ENCODE measurements at regions not wholly inside any gene's neighbourhood (a gene's known extent, or its start where the extent isn't known, plus 50 kb on each side); places are given as distances from the start of the nearest gene placed in this dataset.

DNA sequence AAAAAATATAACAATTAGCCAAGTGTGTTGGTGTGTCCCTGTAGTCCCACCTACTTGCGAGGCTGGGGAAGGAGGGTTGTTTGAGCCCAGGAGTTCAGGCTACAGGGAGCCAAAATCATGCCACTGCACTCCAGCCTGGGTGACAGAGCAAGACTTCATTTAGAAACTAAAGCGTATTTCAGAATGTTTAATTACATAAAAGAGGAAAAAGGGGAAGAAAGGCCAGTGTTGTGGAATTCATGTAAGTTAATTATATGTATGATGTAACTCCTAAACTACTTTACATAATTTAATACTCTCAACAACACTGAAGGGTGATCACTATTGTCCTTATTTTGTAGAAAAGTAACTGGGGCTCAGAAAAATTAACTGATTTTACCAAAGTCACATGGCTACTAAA is 67.2 kb upstream of the HOPX start:
- no peaks in the 10 kb centered on the region for H3K9me3 ChIP-seq
- TF ChIP-seq POLR2AphosphoS5 (IDR thresholded peaks at IDR 0.05) (no peak), EP300 (IDR thresholded peaks at IDR 0.05) (no peak), POLR2A (IDR thresholded peaks at IDR 0.05; ENCODE audit: low read depth) (no peak)
- TF ChIP-seq, protein P1, sequence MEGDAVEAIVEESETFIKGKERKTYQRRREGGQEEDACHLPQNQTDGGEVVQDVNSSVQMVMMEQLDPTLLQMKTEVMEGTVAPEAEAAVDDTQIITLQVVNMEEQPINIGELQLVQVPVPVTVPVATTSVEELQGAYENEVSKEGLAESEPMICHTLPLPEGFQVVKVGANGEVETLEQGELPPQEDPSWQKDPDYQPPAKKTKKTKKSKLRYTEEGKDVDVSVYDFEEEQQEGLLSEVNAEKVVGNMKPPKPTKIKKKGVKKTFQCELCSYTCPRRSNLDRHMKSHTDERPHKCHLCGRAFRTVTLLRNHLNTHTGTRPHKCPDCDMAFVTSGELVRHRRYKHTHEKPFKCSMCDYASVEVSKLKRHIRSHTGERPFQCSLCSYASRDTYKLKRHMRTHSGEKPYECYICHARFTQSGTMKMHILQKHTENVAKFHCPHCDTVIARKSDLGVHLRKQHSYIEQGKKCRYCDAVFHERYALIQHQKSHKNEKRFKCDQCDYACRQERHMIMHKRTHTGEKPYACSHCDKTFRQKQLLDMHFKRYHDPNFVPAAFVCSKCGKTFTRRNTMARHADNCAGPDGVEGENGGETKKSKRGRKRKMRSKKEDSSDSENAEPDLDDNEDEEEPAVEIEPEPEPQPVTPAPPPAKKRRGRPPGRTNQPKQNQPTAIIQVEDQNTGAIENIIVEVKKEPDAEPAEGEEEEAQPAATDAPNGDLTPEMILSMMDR (IDR thresholded peaks at IDR 0.05) = no peak
- no peak overlapping the region for H3K27ac ChIP-seq (replicated peaks in 1 of 4)
- no peak overlapping the region for H3K4me3 ChIP-seq
- 82% methylated on average over 2 of the region's 2 CpGs for WGBS
- no peaks in the 10 kb centered on the region for H3K27me3 ChIP-seq
- DNase-seq (ENCODE audit: extremely low spot score) = no peak
- no peaks in the 10 kb centered on the region for H3K4me1 ChIP-seq
- H3K36me3 ChIP-seq = no peaks in the 10 kb centered on the region
- intact Hi-C loops (cut with DNase I) = no loop called here

DNA sequence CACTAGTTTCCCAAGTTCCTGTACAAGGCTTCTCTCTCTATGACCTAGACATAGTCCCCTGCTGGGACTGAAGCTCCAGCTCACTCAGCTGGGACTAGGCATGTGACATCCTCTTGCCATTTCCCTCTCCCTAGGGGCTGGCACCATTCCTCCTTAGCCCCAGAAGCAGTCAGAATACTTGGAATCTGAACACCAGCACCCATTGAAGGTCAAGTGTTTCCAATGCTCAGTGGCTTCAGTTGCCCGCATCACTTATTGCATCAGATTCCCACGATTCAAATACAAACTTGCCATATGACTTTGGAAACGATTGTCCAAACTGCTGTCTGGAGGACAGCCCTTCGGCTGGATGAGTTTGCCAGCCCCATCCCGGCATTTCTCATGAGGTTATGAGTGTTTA is 65.5 kb upstream of the HOPX start:
- no peak for DNase-seq (ENCODE audit: extremely low spot score)
- Histone ChIP-seq H3K4me3 (no peak overlapping the region), H3K36me3 (no peaks in the 10 kb centered on the region), H3K4me1 (no peaks in the 10 kb centered on the region), H3K27ac (replicated peaks in 1 of 4) (no peak overlapping the region), H3K9me3 (no peaks in the 10 kb centered on the region), H3K27me3 (no peaks in the 10 kb centered on the region)
- TF ChIP-seq POLR2AphosphoS5 (IDR thresholded peaks at IDR 0.05) (no peak), POLR2A (IDR thresholded peaks at IDR 0.05; ENCODE audit: low read depth) (no peak), EP300 (IDR thresholded peaks at IDR 0.05) (no peak)
- TF ChIP-seq, protein P1 (IDR thresholded peaks at IDR 0.05) = no peak
- 83% methylated on average over 3 of the region's 5 CpGs for WGBS
- intact Hi-C loops (cut with DNase I) = no loop called here

DNA sequence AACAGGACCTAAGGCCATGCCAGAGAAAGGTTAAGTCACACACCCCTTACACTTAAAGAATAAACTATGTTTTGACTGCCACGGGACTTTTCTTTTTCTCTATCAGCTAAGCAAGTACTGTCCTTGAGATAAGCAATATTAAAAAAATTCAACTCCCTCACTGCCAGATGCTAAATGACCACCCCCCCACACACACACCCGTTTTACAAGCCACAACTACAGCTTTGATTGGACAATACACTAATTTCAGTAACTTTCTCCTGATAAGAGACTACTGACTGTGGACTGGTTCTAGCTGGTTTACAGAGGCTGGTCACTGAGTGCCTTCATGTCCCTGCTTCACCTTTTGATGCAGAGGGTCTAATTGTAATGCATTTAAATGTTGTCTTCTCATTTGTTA is 63.9 kb upstream of the HOPX start:
- 72% methylated on average over 2 of the region's 2 CpGs for WGBS
- H3K9me3 ChIP-seq = no peaks in the 10 kb centered on the region
- H3K4me1 ChIP-seq = no peaks in the 10 kb centered on the region

DNA sequence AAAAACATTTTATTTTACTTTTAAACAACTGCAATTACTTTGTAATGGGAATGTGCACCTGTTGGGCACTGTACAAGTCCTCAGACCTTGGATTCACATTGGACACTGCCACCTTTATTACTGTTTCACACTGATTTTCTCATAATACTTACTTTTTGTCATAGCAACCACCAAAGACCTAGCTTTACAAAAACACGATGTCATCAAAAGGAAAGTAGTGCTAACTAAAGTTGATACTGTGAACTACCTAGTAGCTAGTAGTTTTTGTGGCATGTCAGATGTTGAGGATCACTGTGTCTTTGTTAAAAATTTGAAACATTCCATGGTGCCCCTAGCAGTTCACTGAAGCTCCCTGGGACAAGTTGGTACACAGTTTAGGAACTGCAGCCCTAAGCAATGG is 62.9 kb upstream of the HOPX start:
- H3K4me1 ChIP-seq = no peaks in the 10 kb centered on the region
- no peak overlapping the region for H3K4me3 ChIP-seq
- 85% methylated on average over 1 of the region's 1 CpG for WGBS
- H3K27me3 ChIP-seq = no peaks in the 10 kb centered on the region
- DNase-seq (ENCODE audit: extremely low spot score) = no peak
- no peaks in the 10 kb centered on the region for H3K9me3 ChIP-seq
- H3K27ac ChIP-seq (replicated peaks in 1 of 4) = no peak overlapping the region
- TF ChIP-seq EP300 (IDR thresholded peaks at IDR 0.05) (no peak), POLR2AphosphoS5 (IDR thresholded peaks at IDR 0.05) (no peak), POLR2A (IDR thresholded peaks at IDR 0.05; ENCODE audit: low read depth) (no peak)
- TF ChIP-seq, protein P1 (IDR thresholded peaks at IDR 0.05) = no peak
- intact Hi-C loops (cut with DNase I) = no loop called here
- H3K36me3 ChIP-seq = no peaks in the 10 kb centered on the region

More for the DNA sequence above, 63.9 kb upstream of the HOPX start:
- DNase-seq (ENCODE audit: extremely low spot score) = no peak
- Histone ChIP-seq H3K27me3 (no peaks in the 10 kb centered on the region), H3K4me3 (no peak overlapping the region), H3K36me3 (no peaks in the 10 kb centered on the region), H3K27ac (replicated peaks in 1 of 4) (no peak overlapping the region)
- TF ChIP-seq EP300 (IDR thresholded peaks at IDR 0.05) = no peak
- TF ChIP-seq POLR2AphosphoS5 (IDR thresholded peaks at IDR 0.05) = no peak
- intact Hi-C loops (cut with DNase I) = no loop called here

DNA sequence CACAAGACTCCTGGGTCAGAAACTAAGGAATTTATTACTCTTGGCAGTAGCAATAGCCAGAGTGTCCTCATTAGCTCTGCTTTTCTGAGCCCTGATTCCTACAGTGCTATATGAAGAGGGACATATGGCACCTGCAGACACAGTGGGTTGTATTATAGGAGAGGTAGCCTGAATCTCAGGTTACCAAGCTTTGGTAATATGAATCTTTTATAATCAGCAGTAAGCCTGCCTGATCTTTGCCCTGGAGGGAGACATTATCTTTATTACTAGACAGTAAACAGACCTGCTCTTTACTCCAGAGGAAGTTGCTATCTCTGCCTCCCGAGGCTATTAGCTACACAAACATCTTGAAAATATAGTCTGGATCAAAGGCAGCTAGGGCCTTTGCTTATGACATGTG is 62.5 kb upstream of the HOPX start:
- WGBS = 53% methylated on average over 1 of the region's 1 CpG
- no peak for DNase-seq (ENCODE audit: extremely low spot score)
- TF ChIP-seq, protein P1 (IDR thresholded peaks at IDR 0.05) = no peak
- TF ChIP-seq POLR2A (IDR thresholded peaks at IDR 0.05; ENCODE audit: low read depth) = no peak
- no peak for TF ChIP-seq POLR2AphosphoS5 (IDR thresholded peaks at IDR 0.05)
- no peak for TF ChIP-seq EP300 (IDR thresholded peaks at IDR 0.05)
- Histone ChIP-seq H3K4me1 (no peaks in the 10 kb centered on the region), H3K27ac (replicated peaks in 1 of 4) (no peak overlapping the region), H3K4me3 (no peak overlapping the region), H3K9me3 (no peaks in the 10 kb centered on the region), H3K27me3 (no peaks in the 10 kb centered on the region), H3K36me3 (no peaks in the 10 kb centered on the region)
- intact Hi-C loops (cut with DNase I) = no loop called here
